H1 (cell line): ENCODE measurements at regions not wholly inside any gene's neighbourhood (a gene's known extent, or its start where the extent isn't known, plus 50 kb on each side); places are given as distances from the start of the nearest gene placed in this dataset.

Source experiments
- CTCF ChIA-PET: fragments of 300-600 bp; sonication (Branson Sonifier 250); formaldehyde crosslinking; loops from one replicate; lab custom pipeline; 2021; ENCODE audit not compliant: partially characterized antibody; lab: Charles Lee
- POLR2A ChIA-PET: fragments of 300-600 bp; sonication (Branson Sonifier 250); formaldehyde crosslinking; loops from one replicate; lab custom pipeline; 2021; ENCODE audit warnings: inconsistent platforms; ENCODE audit not compliant: partially characterized antibody; lab: Charles Lee
- DNase-seq, 2 experiments: peaks; one replicate each; pipeline versions ENCODE4 v3.0.0 to v3.0.0-alpha.2; 2010 to 2022; ENCODE audit warnings: low spot score in 2 of 2, low read depth in 1 of 2, mixed read lengths in 1 of 2
- FAIRE-seq: peaks from 2 replicates; lab custom pipeline; 2011; peaks lifted over from hg19 to GRCh38; lab: Jason Lieb, UNC
- H2AFZ ChIP-seq: 2 replicates; pipeline ENCODE4 v1.8.1; 2012; ENCODE audit warnings: low read length, inconsistent platforms
- H2AK5ac ChIP-seq: 2 replicates; pipeline ENCODE4 v1.6.1; 2013; ENCODE audit warnings: low read depth, low read length
- H2BK120ac ChIP-seq: replicated peaks from 2 replicates; pipeline ENCODE3; 2013; ENCODE audit warnings: low read depth, low read length, inconsistent platforms
- H2BK12ac ChIP-seq: 2 replicates; pipeline ENCODE4 v1.6.1; 2013; ENCODE audit warnings: low read depth, low read length
- H2BK15ac ChIP-seq: 2 replicates; pipeline ENCODE4 v1.6.1; 2013; ENCODE audit warnings: low read length
- H2BK20ac ChIP-seq: 2 replicates; pipeline ENCODE4 v1.6.1; 2013; ENCODE audit warnings: low read length
- H2BK5ac ChIP-seq: 2 replicates; pipeline ENCODE4 v1.6.1; 2013; ENCODE audit warnings: low read depth, low read length
- H3K14ac ChIP-seq: 2 replicates; pipeline ENCODE4 v1.6.1; 2013; ENCODE audit warnings: inconsistent platforms; ENCODE audit not compliant: insufficient read length
- H3K18ac ChIP-seq: 2 replicates; pipeline ENCODE4 v1.6.1; 2013; ENCODE audit warnings: low read length; ENCODE audit errors: extremely low read depth
- H3K23ac ChIP-seq: 2 replicates; pipeline ENCODE4 v1.6.1; 2013; ENCODE audit warnings: inconsistent platforms; ENCODE audit not compliant: insufficient read length
- H3K23me2 ChIP-seq: 2 replicates; pipeline ENCODE4 v1.6.1; 2013; ENCODE audit warnings: low read depth, low read length
- H3K27ac ChIP-seq: 2 replicates; pipeline ENCODE4 v1.6.1; 2011; ENCODE audit warnings: low read depth, low read length, inconsistent platforms
- H3K27me3 ChIP-seq, 4 experiments: replicated peaks in 1 of 4; 1 replicate in 1 of 4; 2 replicates in 3 of 4; pipeline versions ENCODE4 v1.6.1 to v1.8.1; 2011 to 2013; ENCODE audit warnings: low read length in 3 of 4, mild to moderate bottlenecking in 3 of 4, inconsistent platforms in 2 of 4, mixed read lengths in 2 of 4, moderate library complexity in 1 of 4; ENCODE audit not compliant: control insufficient read depth in 3 of 4, insufficient read depth in 3 of 4; ENCODE audit errors: extremely low read depth in 1 of 4
- H3K36me3 ChIP-seq, 4 experiments: 2 replicates each; pipeline versions ENCODE4 v1.6.1 to v1.8.1; 2011 to 2013; ENCODE audit warnings: mild to moderate bottlenecking in 4 of 4, low read length in 3 of 4, moderate library complexity in 2 of 4, control low read depth in 1 of 4, inconsistent platforms in 1 of 4; ENCODE audit not compliant: insufficient read depth in 4 of 4, control insufficient read depth in 2 of 4
- H3K4ac ChIP-seq: replicated peaks from 2 replicates; pipeline ENCODE3; 2013; ENCODE audit warnings: low read length, low read depth, mixed read lengths, inconsistent platforms; ENCODE audit not compliant: insufficient read length
- H3K4me1 ChIP-seq, 4 experiments: replicated peaks in 1 of 4; 1 replicate in 1 of 4; 2 replicates in 3 of 4; pipeline versions ENCODE4 v1.6.1 to v1.8.1; 2011 to 2013; ENCODE audit warnings: low read length in 3 of 4, inconsistent platforms in 2 of 4, mixed read lengths in 1 of 4; ENCODE audit not compliant: insufficient read depth in 4 of 4, control insufficient read depth in 3 of 4
- H3K4me2 ChIP-seq, 2 experiments: 2 replicates each; pipeline versions ENCODE4 v1.6.1 to v1.8.1; 2011 to 2013; ENCODE audit warnings: low read depth in 2 of 2, low read length in 2 of 2, control low read depth in 1 of 2, inconsistent platforms in 1 of 2, mild to moderate bottlenecking in 1 of 2; ENCODE audit not compliant: insufficient read depth in 1 of 2
- H3K4me3 ChIP-seq, 4 experiments: fragments of 200-600, 300-600 bp in 1 of 4; sonication (generic), shearing (Covaris generic), sonication (Bioruptor Twin) in 1 of 4; 2 replicates each; pipeline versions ENCODE4 v1.5.1 to v1.8.1; 2011 to 2016; ENCODE audit warnings: low read length in 4 of 4, low read depth in 3 of 4, control low read depth in 2 of 4, inconsistent platforms in 2 of 4, mild to moderate bottlenecking in 2 of 4, mixed read lengths in 1 of 4, moderate library complexity in 1 of 4; ENCODE audit not compliant: insufficient read depth in 2 of 4; ENCODE audit errors: extremely low read depth in 1 of 4
- H3K56ac ChIP-seq: replicated peaks from 2 replicates; pipeline ENCODE3; 2013; ENCODE audit warnings: low read depth, mild to moderate bottlenecking, mixed read lengths, low read length, inconsistent platforms; ENCODE audit not compliant: insufficient read length
- H3K79me1 ChIP-seq: 2 replicates; pipeline ENCODE4 v1.6.1; 2013; ENCODE audit warnings: low read depth, low read length, control low read depth
- H3K79me2 ChIP-seq, 2 experiments: 2 replicates each; pipeline versions ENCODE4 v1.6.1 to v1.8.1; 2012 to 2013; ENCODE audit warnings: low read length in 2 of 2, mild to moderate bottlenecking in 2 of 2, inconsistent platforms in 1 of 2; ENCODE audit not compliant: insufficient read depth in 2 of 2, control insufficient read depth in 1 of 2
- H3K9ac ChIP-seq, 4 experiments: replicated peaks in 1 of 4; 1 replicate in 1 of 4; 2 replicates in 3 of 4; pipeline versions ENCODE4 v1.6.1 to v1.8.1; 2011 to 2013; ENCODE audit warnings: low read depth in 3 of 4, low read length in 3 of 4, control low read depth in 2 of 4, mild to moderate bottlenecking in 2 of 4, moderate library complexity in 2 of 4, inconsistent platforms in 1 of 4; ENCODE audit errors: extremely low read depth in 1 of 4
- H3K9me3 ChIP-seq, 2 experiments: 2 replicates each; pipeline versions ENCODE4 v1.6.1 to v1.8.1; 2012 to 2013; ENCODE audit warnings: mild to moderate bottlenecking in 2 of 2, moderate library complexity in 2 of 2, control low read depth in 1 of 2, inconsistent platforms in 1 of 2, low read depth in 1 of 2, low read length in 1 of 2, mixed read lengths in 1 of 2; ENCODE audit not compliant: insufficient read depth in 2 of 2
- H4K20me1 ChIP-seq, 2 experiments: replicated peaks in 1 of 2; 2 replicates each; pipeline versions ENCODE3 to v1.8.1; 2011 to 2013; ENCODE audit warnings: inconsistent platforms in 2 of 2, low read length in 2 of 2, mild to moderate bottlenecking in 1 of 2; ENCODE audit not compliant: insufficient read depth in 2 of 2, control insufficient read depth in 1 of 2
- H4K5ac ChIP-seq: 2 replicates; pipeline ENCODE4 v1.6.1; 2013; ENCODE audit warnings: low read length, low read depth, mixed read lengths, inconsistent platforms; ENCODE audit not compliant: insufficient read length
- H4K8ac ChIP-seq: 2 replicates; pipeline ENCODE4 v1.8.0; 2013; ENCODE audit warnings: mild to moderate bottlenecking, moderate library complexity, low read length, inconsistent platforms; ENCODE audit not compliant: insufficient read depth; ENCODE audit errors: extremely low read depth
- H4K91ac ChIP-seq: replicated peaks from 2 replicates; pipeline ENCODE3; 2013; ENCODE audit warnings: low read length, mixed read lengths, inconsistent platforms; ENCODE audit not compliant: insufficient read length
- CBX8 ChIP-seq: fragments of 300-800, 300-1000 bp; sonication (generic); IDR thresholded peaks from 2 replicates; pipeline ENCODE4 v1.7.1; 2016; ENCODE audit warnings: low read depth, low read length, borderline replicate concordance
- CHD1 ChIP-seq: IDR thresholded peaks from 2 replicates; pipeline ENCODE4 v1.6.1; 2012; ENCODE audit warnings: low read depth, low read length, improper control_type of control experiment
- CHD2 ChIP-seq: IDR thresholded peaks from 2 replicates; pipeline ENCODE4 v1.6.1; 2012; ENCODE audit warnings: low read length, improper control_type of control experiment
- HDAC2 ChIP-seq, 2 experiments: fragments of 300-600 bp in 1 of 2; sonication (generic) in 1 of 2; IDR thresholded peaks; 2 replicates each; pipeline ENCODE4 v1.6.1; 2011 to 2012; ENCODE audit warnings: low read depth in 2 of 2, low read length in 2 of 2, mild to moderate bottlenecking in 2 of 2, moderate library complexity in 2 of 2, borderline replicate concordance in 1 of 2, inconsistent platforms in 1 of 2
- JUN ChIP-seq: IDR thresholded peaks from 2 replicates; pipeline ENCODE4 v1.6.1; 2011; ENCODE audit warnings: low read depth, mild to moderate bottlenecking, improper control_type of control experiment, low read length
- JUND ChIP-seq: IDR thresholded peaks from 2 replicates; pipeline ENCODE4 v1.6.1; 2011; ENCODE audit warnings: mild to moderate bottlenecking, improper control_type of control experiment, low read length
- MAFK ChIP-seq: IDR thresholded peaks from 2 replicates; pipeline ENCODE4 v1.6.1; 2012; ENCODE audit warnings: low read depth, mild to moderate bottlenecking, improper control_type of control experiment, low read length
- POU5F1 ChIP-seq: IDR thresholded peaks from 2 replicates; pipeline ENCODE4 v1.6.1; 2011; ENCODE audit warnings: low read depth, mild to moderate bottlenecking, low read length, moderate library complexity
- RFX5 ChIP-seq: IDR thresholded peaks from 2 replicates; pipeline ENCODE4 v1.6.1; 2011; ENCODE audit warnings: low read depth, low read length, improper control_type of control experiment, borderline replicate concordance
- SIRT6 ChIP-seq: IDR thresholded peaks from one replicate; pipeline ENCODE4 v1.7.1; 2012; ENCODE audit warnings: low read length, inconsistent platforms
- SUZ12 ChIP-seq: fragments of 200-600 bp; sonication (generic); IDR thresholded peaks from 2 replicates; pipeline ENCODE4 v1.6.1; 2012; ENCODE audit warnings: mild to moderate bottlenecking, inconsistent platforms, low read length, moderate library complexity, mixed read lengths
- TAF7 ChIP-seq: optimal IDR thresholded peaks from 2 replicates; pipeline ENCODE3; 2011; ENCODE audit warnings: low read depth, mild to moderate bottlenecking, inconsistent platforms, low read length, moderate library complexity, borderline replicate concordance
- TCF12 ChIP-seq: IDR thresholded peaks from 2 replicates; pipeline ENCODE4 v1.6.1; 2011; ENCODE audit warnings: low read depth, mild to moderate bottlenecking, low read length
- TEAD4 ChIP-seq: IDR thresholded peaks from 2 replicates; pipeline ENCODE4 v1.6.1; 2012; ENCODE audit warnings: low read depth, low read length, inconsistent platforms, mixed read lengths
- WGBS, 2 experiments: shearing (Covaris generic) in 1 of 2; methylation state at CpG; one replicate each; pipeline versions ENCODE4 v1.1.6 to v1.1.7; 2013 to 2015; ENCODE audit warnings: low lambda C conversion rate in 2 of 2, mixed read lengths in 2 of 2, inconsistent platforms in 1 of 2, low coverage in 1 of 2, missing lambda C conversion rate in 1 of 2; ENCODE audit not compliant: insufficient replicate concordance in 2 of 2, insufficient coverage in 1 of 2, insufficient read length in 1 of 2; ENCODE audit errors: extremely low coverage in 1 of 2, missing lambda C conversion rate in 1 of 2; 5-methylcytosine and 5-hydroxymethylcytosine counted together

DNA sequence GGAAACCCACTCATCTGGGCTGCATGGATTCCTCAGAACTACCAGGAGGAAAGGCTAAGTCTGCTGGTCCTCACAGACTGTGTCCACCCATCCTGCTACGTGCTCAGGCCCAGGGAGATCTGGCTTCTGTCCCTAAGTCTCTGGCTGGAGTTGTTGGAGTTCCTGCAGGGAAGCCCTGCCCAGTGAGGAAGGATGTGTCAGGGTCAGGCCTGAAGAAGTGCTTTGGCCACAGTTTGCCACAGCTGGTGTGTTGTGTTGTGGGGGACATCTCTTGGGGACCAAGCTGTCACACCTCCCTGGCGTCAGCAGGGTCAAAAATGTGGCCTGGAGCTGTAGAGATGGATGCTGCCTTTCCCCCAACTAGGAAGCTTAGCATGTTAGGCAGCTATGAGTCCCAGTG is 684.7 kb downstream of the METTL15 start:
- ChIA-PET POLR2A (no interaction called here), CTCF (no interaction called here)
- no peak overlapping the region for H4K8ac ChIP-seq
- peak overlapping the region; percentile 84 for H4K91ac ChIP-seq
- no peaks in the 10 kb centered on the region for H3K23me2 ChIP-seq
- peak overlapping the region in 1 of 2 experiments; percentile 11; a peak in 1 of 4 replicates for H3K4me2 ChIP-seq
- peak overlapping the region; percentile 82 for H3K18ac ChIP-seq
- no peaks in the 10 kb centered on the region for H3K27me3 ChIP-seq
- peak overlapping the region; percentile 26 for H3K56ac ChIP-seq
- peak overlapping the region; percentile 71; the same call in 1 of the 2 replicates for H2AFZ ChIP-seq
- no peaks in the 10 kb centered on the region for H3K79me1 ChIP-seq
- no peak overlapping the region; a peak in 1 of 8 replicates for H3K4me3 ChIP-seq
- no peaks in the 10 kb centered on the region for H3K79me2 ChIP-seq
- peak overlapping the region; percentile 32 for H4K5ac ChIP-seq
- peak overlapping the region; percentile 96; the same call in 1 of the 2 replicates for H2BK5ac ChIP-seq
- peak overlapping the region; percentile 40 for H3K27ac ChIP-seq
- peak overlapping the region; percentile 93 for H2AK5ac ChIP-seq
- no peaks in the 10 kb centered on the region for H4K20me1 ChIP-seq
- no peak overlapping the region for H3K9ac ChIP-seq
- peak overlapping the region; percentile 99 for H2BK12ac ChIP-seq
- peak overlapping the region; percentile 77; the same call in 1 of the 2 replicates for H2BK15ac ChIP-seq
- DNase-seq (no peak), FAIRE-seq (no peak)
- 88% methylated on average over 2 of the region's 2 CpGs; no CpG with 5 or more reads in 1 of the 2 experiments for WGBS, 2 experiments
- H2BK120ac ChIP-seq, result peak overlapping the region; percentile 98
- peak overlapping the region; percentile 98 for H3K4ac ChIP-seq
- H2BK20ac ChIP-seq, result peak overlapping the region; percentile 97
- no peaks in the 10 kb centered on the region for H3K36me3 ChIP-seq
- no peaks in the 10 kb centered on the region for H3K9me3 ChIP-seq
- peak overlapping the region; percentile 27 for H3K14ac ChIP-seq
- peaks cover 0 to 10% (median 7%) of the 10 kb centered on the region in 4 experiments; a peak in 6 of 7 replicates for H3K4me1 ChIP-seq
- no peak overlapping the region for H3K23ac ChIP-seq
- TF ChIP-seq HDAC2 (IDR thresholded peaks at IDR 0.05; ENCODE audit: borderline replicate concordance in 1 of 2, low read depth in 2 of 2, low read length in 2 of 2), result no peak
- no peak for TF ChIP-seq MAFK
- TF ChIP-seq TEAD4, result no peak
- TF ChIP-seq CBX8, result no peak
- no peak for TF ChIP-seq JUN
- TF ChIP-seq TAF7, result no peak
- no peak for TF ChIP-seq CHD2
- TF ChIP-seq TCF12, result no peak
- TF ChIP-seq SIRT6, result no peak
- TF ChIP-seq CHD1, result no peak
- TF ChIP-seq POU5F1, result no peak
- no peak for TF ChIP-seq RFX5
- no peak for TF ChIP-seq SUZ12
- TF ChIP-seq JUND, result no peak
